Left hindlimb (tissue), 1 donor: ENCODE measurements at regions not wholly inside any gene's neighbourhood (a gene's known extent, or its start where the extent isn't known, plus 50 kb on each side); places are given as distances from the start of the nearest gene placed in this dataset.

ENCODE experiments used
- DNase-seq: peaks from one replicate; pipeline ENCODE4 v3.0.0-alpha.2; 2018

- no peak for DNase-seq
Measured at GRCh38 chr9:2984491-2984890, 140.6 kb upstream of the PUM3 start.

GRCh38 chr9:2979957-2980610 lies 136.2 kb upstream of the PUM3 start:
- no peak for DNase-seq

- no peak for DNase-seq
Measured at GRCh38 chr9:2972475-2972874, 128.6 kb upstream of the PUM3 start.

GRCh38 chr9:2970864-2971263 lies 127.0 kb upstream of the PUM3 start:
- DNase-seq, result no peak

- no peak for DNase-seq
Measured at GRCh38 chr9:2967766-2968165, 123.9 kb upstream of the PUM3 start.

GRCh38 chr9:2966565-2967300 lies 122.8 kb upstream of the PUM3 start:
- peak; percentile 33 for DNase-seq

- DNase-seq, result no peak
Measured at GRCh38 chr9:2964470-2964869, 120.6 kb upstream of the PUM3 start.

GRCh38 chr9:2963307-2963706 lies 119.4 kb upstream of the PUM3 start:
- DNase-seq, result no peak

- DNase-seq, result no peak
Measured at GRCh38 chr9:2962471-2963172, 118.7 kb upstream of the PUM3 start.

GRCh38 chr9:2958219-2958618 lies 114.3 kb upstream of the PUM3 start:
- no peak for DNase-seq

GRCh38 chr9:2957656-2958200 lies 113.8 kb upstream of the PUM3 start:
- DNase-seq, result no peak

- DNase-seq, result no peak
Measured at GRCh38 chr9:2955575-2955974, 111.7 kb upstream of the PUM3 start.

- DNase-seq, result no peak
Measured at GRCh38 chr9:2939368-2939767, 95.5 kb upstream of the PUM3 start.

GRCh38 chr9:2936221-2936620 lies 92.3 kb upstream of the PUM3 start:
- no peak for DNase-seq

- no peak for DNase-seq
Measured at GRCh38 chr9:2934883-2935282, 91.0 kb upstream of the PUM3 start.

- no peak for DNase-seq
Measured at GRCh38 chr9:2934241-2934650, 90.4 kb upstream of the PUM3 start.

- DNase-seq, result no peak
Measured at GRCh38 chr9:2933165-2934095, 89.5 kb upstream of the PUM3 start.

GRCh38 chr9:2928411-2928810 lies 84.5 kb upstream of the PUM3 start:
- no peak for DNase-seq

- DNase-seq, result no peak
Measured at GRCh38 chr9:2925016-2925415, 81.1 kb upstream of the PUM3 start.

GRCh38 chr9:2924380-2924768 lies 80.5 kb upstream of the PUM3 start:
- DNase-seq, result no peak

- DNase-seq, result no peak
Measured at GRCh38 chr9:2923766-2924379, 80.0 kb upstream of the PUM3 start.

GRCh38 chr9:2919347-2919746 lies 75.5 kb upstream of the PUM3 start:
- DNase-seq, result no peak
